GM12891 (cell line): ENCODE measurements at regions not wholly inside any gene's neighbourhood (a gene's known extent, or its start where the extent isn't known, plus 50 kb on each side); places are given as distances from the start of the nearest gene placed in this dataset.

Experiments
- POLR2A ChIP-seq: IDR thresholded peaks from 2 replicates; pipeline ENCODE4 v1.6.1; 2011; ENCODE audit warnings: low read depth, low read length, control low read depth
- POLR2AphosphoS5 ChIP-seq: IDR thresholded peaks from 2 replicates; pipeline ENCODE4 v1.6.1; 2011; ENCODE audit warnings: low read depth, low read length, control low read depth
- TAF1 ChIP-seq: IDR thresholded peaks from 2 replicates; pipeline ENCODE4 v1.6.1; 2011; ENCODE audit warnings: low read depth, low read length, control low read depth

DNA sequence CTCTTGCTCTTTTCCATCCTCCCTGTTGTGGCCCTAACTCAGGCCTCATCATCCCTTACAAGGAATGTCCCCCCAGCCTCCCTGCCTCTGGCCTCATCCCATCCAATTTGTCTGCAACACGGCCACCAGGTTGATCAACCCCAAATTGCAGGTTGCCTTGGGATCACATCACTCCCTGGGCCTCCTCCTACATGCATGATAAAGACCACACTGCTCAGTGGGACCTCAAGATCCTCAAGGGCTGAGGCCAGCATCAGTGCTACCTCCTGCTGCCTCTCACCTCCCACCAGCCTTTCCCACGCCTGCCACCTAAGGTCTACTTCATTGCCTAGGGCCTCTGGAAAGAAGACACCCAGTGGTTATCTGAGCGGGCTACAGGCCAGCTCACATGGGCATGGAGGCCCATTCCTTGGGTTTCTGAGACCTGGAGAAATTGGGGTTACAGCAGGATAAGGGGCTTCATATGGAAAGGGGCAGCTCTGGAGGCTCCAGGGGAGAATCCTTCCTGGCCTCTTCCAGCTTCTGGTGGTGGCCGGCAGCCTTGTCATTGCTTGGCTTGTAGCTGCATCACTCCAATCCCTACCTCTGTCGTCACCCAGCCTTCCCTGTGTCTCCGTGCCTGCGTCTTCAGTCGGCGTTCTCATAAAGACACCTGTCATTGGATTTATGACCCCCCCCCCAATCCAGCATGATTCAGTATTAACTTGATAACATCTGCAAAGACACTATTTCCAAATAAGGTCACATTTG lies 60.5 kb downstream of the KLHDC7A start:
- TF ChIP-seq TAF1 (no peak), POLR2A (no peak), POLR2AphosphoS5 (no peak)
